Kidney (tissue), 13 donors: ENCODE measurements at regions not wholly inside any gene's neighbourhood (a gene's known extent, or its start where the extent isn't known, plus 50 kb on each side); places are given as distances from the start of the nearest gene placed in this dataset.

Experiments
- DNase-seq, 5 donors: peaks; one replicate each; pipeline ENCODE4 v3.0.0-alpha.2; 2013 to 2020
- FAIRE-seq: peaks from 2 replicates; lab custom pipeline; 2012; peaks lifted over from hg19 to GRCh38; lab: Jason Lieb, UNC
- H3K27ac ChIP-seq, 2 donors: one replicate each; pipeline ENCODE4 v1.7.0; 2013; ENCODE audit warnings: low read depth in 2 of 2, low read length in 2 of 2, inconsistent platforms in 1 of 2
- H3K27me3 ChIP-seq: one replicate; pipeline ENCODE4 v1.7.1; 2013; ENCODE audit warnings: low read length, inconsistent platforms; ENCODE audit not compliant: control insufficient read depth, insufficient read depth
- H3K36me3 ChIP-seq, 3 donors: one replicate each; pipeline versions ENCODE4 v1.7.0 to v1.7.1; 2013; ENCODE audit warnings: low read length in 3 of 3, control low read depth in 1 of 3, inconsistent platforms in 1 of 3; ENCODE audit not compliant: insufficient read depth in 3 of 3, control insufficient read depth in 2 of 3
- H3K4me1 ChIP-seq, 3 donors: one replicate each; pipeline versions ENCODE4 v1.7.0 to v1.7.1; 2013; ENCODE audit warnings: low read length in 3 of 3, inconsistent platforms in 1 of 3, low read depth in 1 of 3; ENCODE audit not compliant: control insufficient read depth in 2 of 3, insufficient read depth in 2 of 3
- H3K4me3 ChIP-seq, 3 donors: one replicate each; pipeline versions ENCODE4 v1.7.0 to v1.8.1; 2013; ENCODE audit warnings: low read length in 3 of 3, control low read depth in 1 of 3, inconsistent platforms in 1 of 3
- H3K9ac ChIP-seq, 3 donors: one replicate each; pipeline versions ENCODE4 v1.7.0 to v1.7.1; 2013; ENCODE audit warnings: low read length in 3 of 3, control low read depth in 1 of 3, inconsistent platforms in 1 of 3
- H3K9me3 ChIP-seq, 3 donors: one replicate each; pipeline versions ENCODE4 v1.7.0 to v1.7.1; 2013; ENCODE audit warnings: low read length in 3 of 3, control low read depth in 1 of 3, inconsistent platforms in 1 of 3; ENCODE audit not compliant: control insufficient read depth in 2 of 3, insufficient read depth in 1 of 3
- intact Hi-C: fragments of 100-400 bp; cut with DNase I; formaldehyde crosslinking; loops from one replicate; pipeline ENCODE4 v1.11.1; 2022
- TF ChIP-seq, protein P1 (sequence below): IDR thresholded peaks from 3 replicates; pipeline ENCODE4 v1.5.1; 2012; ENCODE audit warnings: mild to moderate bottlenecking, moderate library complexity, borderline replicate concordance; ENCODE audit not compliant: insufficient read depth; ENCODE audit errors: extremely low read depth
- donor health status: control.
- donor health status: control.
- donor health status: control.
- donor health status: control.
- donor health status: control.
- donor health status: DM: yes; HTN: yes; CAD: no.
- donor health status: Normal renal cell carcinoma (clear cell type).

DNA sequence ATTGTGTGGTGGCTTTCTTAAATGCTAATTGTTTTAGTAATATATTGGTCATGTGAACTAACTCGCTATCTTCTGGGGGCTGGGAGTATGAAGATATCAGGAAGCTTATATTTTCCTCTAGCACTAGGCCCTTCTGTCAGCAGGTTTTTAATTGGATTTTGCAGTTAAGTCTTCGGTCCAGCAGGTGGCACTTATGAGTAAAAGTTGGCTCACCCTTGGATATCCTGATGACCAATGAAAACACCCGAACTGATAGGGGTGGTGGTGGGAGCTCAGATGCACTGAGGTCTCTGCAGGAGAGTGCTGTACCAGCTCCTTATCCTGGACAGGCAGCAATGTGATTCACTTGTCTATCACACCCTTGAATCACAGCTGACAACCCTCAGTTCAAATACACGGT lies 1365.8 kb upstream of the DIAPH2 start:
- Histone ChIP-seq H3K9me3 (no peaks in the 10 kb centered on the region), H3K4me1 (no peaks in the 10 kb centered on the region), H3K4me3 (no peak overlapping the region), H3K27ac (no peak overlapping the region), H3K9ac (no peak overlapping the region), H3K27me3 (no peaks in the 10 kb centered on the region), H3K36me3 (no peaks in the 10 kb centered on the region)
- FAIRE-seq (no peak), DNase-seq (no peak)
- intact Hi-C loops = no loop called here
- TF ChIP-seq, protein P1, sequence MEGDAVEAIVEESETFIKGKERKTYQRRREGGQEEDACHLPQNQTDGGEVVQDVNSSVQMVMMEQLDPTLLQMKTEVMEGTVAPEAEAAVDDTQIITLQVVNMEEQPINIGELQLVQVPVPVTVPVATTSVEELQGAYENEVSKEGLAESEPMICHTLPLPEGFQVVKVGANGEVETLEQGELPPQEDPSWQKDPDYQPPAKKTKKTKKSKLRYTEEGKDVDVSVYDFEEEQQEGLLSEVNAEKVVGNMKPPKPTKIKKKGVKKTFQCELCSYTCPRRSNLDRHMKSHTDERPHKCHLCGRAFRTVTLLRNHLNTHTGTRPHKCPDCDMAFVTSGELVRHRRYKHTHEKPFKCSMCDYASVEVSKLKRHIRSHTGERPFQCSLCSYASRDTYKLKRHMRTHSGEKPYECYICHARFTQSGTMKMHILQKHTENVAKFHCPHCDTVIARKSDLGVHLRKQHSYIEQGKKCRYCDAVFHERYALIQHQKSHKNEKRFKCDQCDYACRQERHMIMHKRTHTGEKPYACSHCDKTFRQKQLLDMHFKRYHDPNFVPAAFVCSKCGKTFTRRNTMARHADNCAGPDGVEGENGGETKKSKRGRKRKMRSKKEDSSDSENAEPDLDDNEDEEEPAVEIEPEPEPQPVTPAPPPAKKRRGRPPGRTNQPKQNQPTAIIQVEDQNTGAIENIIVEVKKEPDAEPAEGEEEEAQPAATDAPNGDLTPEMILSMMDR = no peak

DNA sequence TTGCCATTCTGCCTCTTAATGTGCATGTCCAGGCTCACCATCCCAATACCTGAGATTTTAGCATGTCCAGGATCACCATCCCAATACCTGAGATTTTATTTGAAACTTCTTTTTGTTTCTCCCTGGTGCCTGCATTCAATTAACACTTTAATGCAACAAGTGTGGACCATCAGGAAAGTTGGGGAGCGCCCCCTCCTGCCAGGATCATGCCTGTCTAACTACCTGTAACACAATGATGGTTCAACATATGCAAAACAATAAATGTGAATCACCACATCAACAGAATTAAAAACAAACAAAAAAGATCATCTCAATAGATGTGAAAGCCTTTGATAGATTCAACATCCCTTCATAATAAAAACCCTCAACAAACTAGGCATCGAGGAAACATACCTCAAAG lies 1359.5 kb upstream of the DIAPH2 start:
- intact Hi-C loops = no loop called here
- no peaks in the 10 kb centered on the region for H3K9me3 ChIP-seq
- H3K36me3 ChIP-seq = no peaks in the 10 kb centered on the region
- H3K9ac ChIP-seq = no peak overlapping the region
- TF ChIP-seq, protein P1 = no peak
- H3K27ac ChIP-seq = no peak overlapping the region
- no peak for FAIRE-seq
- no peaks in the 10 kb centered on the region for H3K27me3 ChIP-seq
- no peak overlapping the region for H3K4me3 ChIP-seq
- no peaks in the 10 kb centered on the region for H3K4me1 ChIP-seq
- DNase-seq = no peak

DNA sequence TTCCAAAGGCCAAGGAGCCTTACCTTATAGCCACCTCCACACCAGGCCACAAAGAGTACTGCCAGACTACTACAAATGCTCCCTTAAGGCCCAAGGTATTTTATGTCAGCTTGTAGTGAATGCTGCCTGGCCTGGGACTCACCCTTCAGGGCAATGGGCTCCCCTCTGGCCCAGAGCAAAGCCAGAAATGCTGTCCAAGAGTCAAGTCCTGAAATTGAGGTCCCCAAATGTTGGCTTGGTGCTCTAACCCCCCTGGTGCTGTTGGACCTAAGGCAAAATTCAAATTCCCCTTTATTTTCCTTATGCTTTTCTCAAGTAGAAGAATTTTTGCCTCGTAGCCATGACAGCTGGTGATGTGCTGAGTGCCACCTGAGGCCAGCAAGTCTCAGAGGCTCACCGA lies 1354.3 kb upstream of the DIAPH2 start:
- no peaks in the 10 kb centered on the region for H3K27me3 ChIP-seq
- H3K27ac ChIP-seq = no peak overlapping the region
- TF ChIP-seq, protein P1 = no peak
- no peaks in the 10 kb centered on the region for H3K9me3 ChIP-seq
- no peaks in the 10 kb centered on the region for H3K4me1 ChIP-seq
- no peak overlapping the region for H3K4me3 ChIP-seq
- H3K9ac ChIP-seq = no peak overlapping the region
- no peak for FAIRE-seq
- no peaks in the 10 kb centered on the region for H3K36me3 ChIP-seq
- intact Hi-C loops = no loop called here
- no peak for DNase-seq

DNA sequence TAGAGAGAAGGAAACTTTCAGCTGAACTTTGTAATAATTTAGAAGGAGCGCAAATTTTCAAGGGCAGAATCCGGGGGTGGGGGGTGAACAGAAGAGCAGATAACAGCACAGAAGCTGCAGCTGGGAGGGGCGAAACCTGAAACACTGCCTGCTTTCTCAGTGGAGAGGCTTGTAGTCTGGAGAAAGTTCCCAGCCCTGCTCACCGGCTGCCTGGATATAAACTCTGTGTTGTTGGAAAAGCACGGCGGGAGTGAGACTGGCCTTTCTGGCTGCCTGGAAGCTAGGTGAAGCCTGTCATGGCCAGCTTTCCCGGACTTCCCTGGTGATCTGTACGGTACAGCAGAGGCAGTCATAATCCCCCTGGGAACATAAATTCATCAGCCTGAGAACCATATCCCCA lies 1352.1 kb upstream of the DIAPH2 start:
- Histone ChIP-seq H3K27ac (no peak overlapping the region), H3K9ac (no peak overlapping the region), H3K36me3 (no peaks in the 10 kb centered on the region), H3K27me3 (no peaks in the 10 kb centered on the region), H3K9me3 (no peaks in the 10 kb centered on the region), H3K4me1 (no peaks in the 10 kb centered on the region), H3K4me3 (no peak overlapping the region)
- TF ChIP-seq, protein P1 = no peak
- DNase-seq = no peak
- no peak for FAIRE-seq
- intact Hi-C loops = no loop called here
